ENCODE measurements at regions not wholly inside any gene's neighbourhood (a gene's known extent, or its start where the extent isn't known, plus 50 kb on each side); places are given as distances from the start of the nearest gene placed in this dataset.

DNA sequence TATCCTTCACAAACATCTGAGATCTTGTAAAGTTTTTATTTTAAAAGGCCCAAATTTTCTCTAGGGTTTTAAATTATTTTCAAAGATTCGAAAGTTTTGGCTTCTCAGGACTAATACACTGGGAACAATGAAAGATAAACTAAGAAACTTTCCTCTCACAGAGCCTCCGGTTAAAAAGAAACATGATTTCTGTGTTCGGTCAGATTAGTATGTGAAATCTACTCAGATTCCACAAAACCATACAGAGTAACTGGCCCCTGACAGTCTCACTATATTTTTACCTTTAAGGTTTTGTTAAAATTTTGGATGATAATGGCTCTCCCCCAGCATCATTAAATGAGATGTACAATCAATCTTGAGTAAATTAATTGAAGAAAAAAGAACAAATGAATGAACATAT lies 471.0 kb downstream of the COL12A1 start:
- TF ChIP-seq, protein P1, sequence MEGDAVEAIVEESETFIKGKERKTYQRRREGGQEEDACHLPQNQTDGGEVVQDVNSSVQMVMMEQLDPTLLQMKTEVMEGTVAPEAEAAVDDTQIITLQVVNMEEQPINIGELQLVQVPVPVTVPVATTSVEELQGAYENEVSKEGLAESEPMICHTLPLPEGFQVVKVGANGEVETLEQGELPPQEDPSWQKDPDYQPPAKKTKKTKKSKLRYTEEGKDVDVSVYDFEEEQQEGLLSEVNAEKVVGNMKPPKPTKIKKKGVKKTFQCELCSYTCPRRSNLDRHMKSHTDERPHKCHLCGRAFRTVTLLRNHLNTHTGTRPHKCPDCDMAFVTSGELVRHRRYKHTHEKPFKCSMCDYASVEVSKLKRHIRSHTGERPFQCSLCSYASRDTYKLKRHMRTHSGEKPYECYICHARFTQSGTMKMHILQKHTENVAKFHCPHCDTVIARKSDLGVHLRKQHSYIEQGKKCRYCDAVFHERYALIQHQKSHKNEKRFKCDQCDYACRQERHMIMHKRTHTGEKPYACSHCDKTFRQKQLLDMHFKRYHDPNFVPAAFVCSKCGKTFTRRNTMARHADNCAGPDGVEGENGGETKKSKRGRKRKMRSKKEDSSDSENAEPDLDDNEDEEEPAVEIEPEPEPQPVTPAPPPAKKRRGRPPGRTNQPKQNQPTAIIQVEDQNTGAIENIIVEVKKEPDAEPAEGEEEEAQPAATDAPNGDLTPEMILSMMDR (IDR thresholded peaks at IDR 0.05), result no peak
- TF ChIP-seq EP300 (IDR thresholded peaks at IDR 0.05; ENCODE audit: low read depth), result no peak

Measured in transverse colon (tissue), 3 donors.